HG03442 (cell line): ENCODE measurements at regions not wholly inside any gene's neighbourhood (a gene's known extent, or its start where the extent isn't known, plus 50 kb on each side); places are given as distances from the start of the nearest gene placed in this dataset.
"Not testable (repeated sequence)": the region's sequence is repeated elsewhere in the genome, so short reads cannot be mapped to it uniquely, and the experiment has no call there.

ENCODE experiments used
- ATAC-seq: cut with Tn5 transposase; IDR thresholded peaks from one replicate; pipeline ENCODE4 v1.9.1; 2021; ENCODE audit warnings: mild to moderate bottlenecking, moderate library complexity; ENCODE audit not compliant: unreplicated experiment

DNA sequence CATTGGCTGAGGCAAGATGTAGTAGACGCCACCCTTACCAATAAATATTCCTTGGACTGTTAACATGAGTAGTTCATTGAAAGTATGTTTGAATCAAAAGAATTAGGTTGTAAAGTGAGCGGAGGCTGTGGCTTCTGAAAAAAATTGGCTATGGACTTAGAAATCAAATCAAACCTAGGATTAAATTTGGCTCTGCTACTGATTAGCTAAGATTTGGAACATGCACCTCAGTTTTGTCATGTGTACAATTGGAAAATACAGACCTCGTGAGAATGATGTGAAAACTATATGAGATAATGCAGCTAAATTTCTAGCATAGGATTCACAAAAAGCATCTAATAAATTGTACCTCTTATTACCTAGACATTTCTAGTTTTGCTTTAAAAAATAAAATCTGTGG lies 85.3 kb upstream of the USP25 start:
- ATAC-seq: no peak

- no peak for ATAC-seq
These were observed 84.0 kb upstream of the USP25 start for GRCh38 chr21:15645830-15646229.

DNA sequence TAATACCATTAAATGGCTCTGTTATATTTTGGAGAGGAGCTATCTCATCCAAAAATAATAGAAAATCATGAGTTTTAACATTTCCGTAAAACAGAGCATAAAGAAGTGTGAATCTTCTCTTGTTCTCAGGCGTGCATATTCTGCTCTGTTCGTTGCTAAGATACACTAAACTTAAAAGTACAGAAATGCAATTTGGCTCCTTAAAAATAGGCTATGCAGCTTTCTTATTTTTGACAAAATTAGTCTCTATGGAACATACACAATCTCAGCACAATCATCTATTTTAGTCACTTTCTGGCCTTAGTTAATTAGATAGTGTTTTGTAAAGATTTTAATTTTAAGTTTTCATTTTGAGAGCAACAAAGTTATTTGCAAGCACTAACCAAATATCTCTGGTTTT lies 79.0 kb upstream of the USP25 start:
- no peak for ATAC-seq

DNA sequence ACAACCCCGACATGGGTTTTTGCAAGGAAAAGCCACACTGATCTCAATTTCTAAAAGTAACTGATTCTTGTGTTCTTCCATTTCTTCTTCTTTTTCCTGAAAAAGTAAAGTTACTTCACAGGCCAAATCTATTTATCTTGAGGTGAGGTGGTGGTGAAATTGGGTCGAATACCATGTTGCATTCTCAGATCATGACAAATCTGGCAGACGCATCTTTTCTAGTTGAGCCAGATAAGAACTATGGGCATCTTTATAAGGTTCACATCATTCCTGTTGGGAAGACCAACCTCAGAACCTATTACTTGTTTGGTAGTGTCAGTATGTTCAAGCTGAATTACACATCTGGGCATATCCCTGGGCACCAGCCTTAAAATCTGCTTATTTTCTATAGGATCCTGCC lies 78.6 kb upstream of the USP25 start:
- ATAC-seq: no peak

GRCh38 chr21:15653710-15654109 lies 76.1 kb upstream of the USP25 start:
- ATAC-seq: no peak

- ATAC-seq: no peak
These were observed 75.6 kb upstream of the USP25 start for GRCh38 chr21:15654171-15654570.

GRCh38 chr21:15659753-15660422 lies 69.9 kb upstream of the USP25 start:
- ATAC-seq: no peak

GRCh38 chr21:15660423-15660804 lies 69.4 kb upstream of the USP25 start:
- no peak for ATAC-seq

DNA sequence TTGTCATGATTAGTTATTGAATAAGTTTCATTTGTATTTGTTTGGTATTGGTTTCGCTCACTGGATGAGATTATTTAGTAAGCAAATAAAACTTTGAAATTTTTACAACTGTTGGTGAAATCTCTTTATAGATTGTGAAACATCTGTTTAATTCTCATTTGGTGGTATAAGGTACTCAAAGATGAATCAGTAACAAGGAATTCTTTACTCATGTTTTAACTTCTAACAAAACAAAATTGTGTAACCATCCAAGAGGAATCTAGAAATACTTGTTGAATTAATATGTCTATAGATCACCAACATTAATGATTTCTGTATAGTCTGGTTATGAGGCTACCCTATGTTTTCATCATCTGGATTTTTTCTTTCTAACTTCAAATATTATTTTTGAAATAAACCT lies 62.8 kb upstream of the USP25 start:
- no peak for ATAC-seq

GRCh38 chr21:15667819-15668218 lies 62.0 kb upstream of the USP25 start:
- no peak for ATAC-seq

- ATAC-seq: no peak
These were observed 60.5 kb upstream of the USP25 start for GRCh38 chr21:15669247-15669646.

DNA sequence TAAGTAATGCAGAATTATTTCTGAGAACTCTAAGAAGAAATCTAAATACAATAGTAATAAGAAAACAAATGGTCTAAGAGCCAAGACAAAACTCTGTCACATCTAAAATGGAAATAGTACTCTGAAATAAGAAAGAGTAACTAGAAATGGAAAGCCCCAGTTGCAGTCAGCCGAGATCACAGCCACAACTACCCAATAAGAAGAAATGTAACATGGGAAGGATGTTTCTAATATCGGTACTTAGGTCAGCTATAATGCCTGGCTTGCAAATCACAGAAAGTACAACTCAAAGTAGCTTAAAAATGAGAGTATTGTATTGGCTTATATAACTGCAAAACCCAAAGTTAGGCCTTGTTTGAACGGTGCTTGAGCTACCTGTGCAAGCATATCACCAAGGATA lies 58.6 kb upstream of the USP25 start:
- ATAC-seq: peak; percentile 90

- not testable (repeated sequence) for ATAC-seq
These were observed 57.2 kb upstream of the USP25 start for GRCh38 chr21:15672578-15672977.

GRCh38 chr21:15676935-15677334 lies 52.8 kb upstream of the USP25 start:
- no peak for ATAC-seq

DNA sequence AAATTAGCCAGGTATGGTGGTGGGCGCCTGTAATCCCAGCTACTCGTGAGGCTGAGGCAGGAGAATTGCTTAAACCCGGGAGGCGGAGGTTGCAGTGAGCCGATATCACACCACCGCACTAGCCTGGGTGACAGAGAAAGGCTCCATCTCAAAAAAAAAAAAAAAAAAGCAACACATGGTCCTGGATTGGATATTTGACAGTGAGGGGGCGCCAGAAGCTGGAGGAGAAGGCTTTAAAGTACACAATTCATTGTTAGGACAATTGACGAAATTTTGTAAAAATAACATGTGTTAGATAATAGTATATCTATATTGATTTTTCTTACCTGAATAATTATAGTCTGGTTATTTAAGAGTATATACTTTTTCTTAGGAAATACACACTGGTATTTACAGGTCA lies 50.2 kb upstream of the USP25 start:
- no peak for ATAC-seq
